Mesothelial cell of epicardium (in vitro differentiated cells): ENCODE measurements at regions not wholly inside any gene's neighbourhood (a gene's known extent, or its start where the extent isn't known, plus 50 kb on each side); places are given as distances from the start of the nearest gene placed in this dataset.

Experiments
- DNase-seq, 2 experiments: peaks; one replicate each; pipeline ENCODE4 v3.0.0; 2021; ENCODE audit warnings: low spot score in 2 of 2; ENCODE audit not compliant: unreplicated experiment in 2 of 2
- H3K27ac Mint-ChIP-seq: 2 replicates; pipeline ENCODE4 v1.8.0; 2021; ENCODE audit warnings: mixed read lengths
- H3K27me3 Mint-ChIP-seq: 2 replicates; pipeline ENCODE4 v1.8.0; 2021; ENCODE audit warnings: low read depth, mixed read lengths
- H3K36me3 Mint-ChIP-seq: 2 replicates; pipeline ENCODE4 v1.8.0; 2021; ENCODE audit warnings: mixed read lengths
- H3K4me1 Mint-ChIP-seq: 2 replicates; pipeline ENCODE4 v1.8.0; 2021; ENCODE audit warnings: mixed read lengths
- H3K4me3 Mint-ChIP-seq: 2 replicates; pipeline ENCODE4 v1.8.0; 2021; ENCODE audit warnings: mild to moderate bottlenecking, moderate library complexity, mixed read lengths
- H3K9me3 Mint-ChIP-seq: 2 replicates; pipeline ENCODE4 v1.8.0; 2021; ENCODE audit warnings: mixed read lengths
- CTCF ChIP-seq: fragments of 200-600 bp; sonication (generic); IDR thresholded peaks from one replicate; pipeline ENCODE4 v1.5.0; 2021; ENCODE audit warnings: antibody characterized with exemption; ENCODE audit not compliant: unreplicated experiment

GRCh38 chr2:53485021-53485728, 282.4 kb upstream of the CHAC2 start:
- no peaks in the 10 kb centered on the region for H3K4me1 Mint-ChIP-seq
- H3K27me3 Mint-ChIP-seq: no peaks in the 10 kb centered on the region
- no peak overlapping the region for H3K4me3 Mint-ChIP-seq
- TF ChIP-seq CTCF: no peak
- H3K27ac Mint-ChIP-seq: no peak overlapping the region
- H3K36me3 Mint-ChIP-seq: peaks cover 3% of the 10 kb centered on the region
- peaks cover 4% of the 10 kb centered on the region for H3K9me3 Mint-ChIP-seq
- DNase-seq: no peak

DNA sequence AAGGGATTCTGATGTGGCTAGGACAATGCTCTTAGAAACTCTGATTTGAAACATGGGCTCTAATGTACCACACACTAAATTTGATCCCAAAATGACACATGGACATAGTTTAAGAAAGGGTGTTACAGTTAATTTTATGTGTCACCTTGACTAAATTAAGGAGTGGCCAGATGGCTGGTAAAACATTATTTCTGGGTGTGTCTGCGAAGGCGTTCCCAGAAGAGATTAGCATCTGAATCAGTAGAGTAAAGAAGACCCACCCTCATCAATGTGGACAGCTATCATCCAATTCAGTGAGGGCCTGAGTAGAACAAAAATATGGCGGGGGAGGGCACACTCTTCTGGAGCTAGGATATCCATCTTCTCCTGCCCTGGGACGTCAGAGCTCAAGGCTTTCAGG, 283.1 kb upstream of the CHAC2 start:
- TF ChIP-seq CTCF: no peak
- Mint-ChIP-seq H3K4me1 (no peaks in the 10 kb centered on the region), H3K27me3 (no peaks in the 10 kb centered on the region), H3K9me3 (peaks cover 4% of the 10 kb centered on the region), H3K4me3 (no peak overlapping the region), H3K27ac (no peak overlapping the region), H3K36me3 (peaks cover 3% of the 10 kb centered on the region)
- DNase-seq: no peak

- Mint-ChIP-seq H3K4me3 (no peak overlapping the region), H3K27me3 (no peaks in the 10 kb centered on the region), H3K9me3 (peaks cover 3% of the 10 kb centered on the region), H3K4me1 (peaks cover 2% of the 10 kb centered on the region), H3K36me3 (peaks cover 2% of the 10 kb centered on the region), H3K27ac (no peak overlapping the region)
- DNase-seq: no peak
- no peak for TF ChIP-seq CTCF
These were observed 290.1 kb upstream of the CHAC2 start for GRCh38 chr2:53477517-53477916.

DNA sequence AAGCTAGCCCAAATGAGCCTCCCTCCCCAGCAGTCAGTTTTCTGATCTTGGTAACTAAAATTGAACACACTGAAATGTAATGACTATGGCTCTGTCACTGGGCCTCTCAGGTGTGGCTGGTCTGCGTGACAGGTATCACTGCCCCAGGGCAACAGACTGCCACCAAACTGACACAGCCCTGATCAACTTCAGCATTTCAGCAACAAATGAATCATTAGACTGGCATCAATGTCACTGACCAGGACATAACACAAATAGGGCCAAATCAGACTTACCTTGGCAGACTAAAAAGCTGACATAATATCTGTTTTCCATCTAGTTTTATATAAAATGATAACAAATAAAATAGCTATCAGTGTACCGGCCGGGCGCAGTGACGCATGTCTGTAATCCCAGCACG, 290.8 kb upstream of the CHAC2 start:
- no peaks in the 10 kb centered on the region for H3K27me3 Mint-ChIP-seq
- no peak overlapping the region for H3K27ac Mint-ChIP-seq
- H3K9me3 Mint-ChIP-seq: no peaks in the 10 kb centered on the region
- no peak overlapping the region for H3K4me3 Mint-ChIP-seq
- H3K4me1 Mint-ChIP-seq: peaks cover 2% of the 10 kb centered on the region
- no peaks in the 10 kb centered on the region for H3K36me3 Mint-ChIP-seq
- TF ChIP-seq CTCF: no peak
- DNase-seq: no peak

DNA sequence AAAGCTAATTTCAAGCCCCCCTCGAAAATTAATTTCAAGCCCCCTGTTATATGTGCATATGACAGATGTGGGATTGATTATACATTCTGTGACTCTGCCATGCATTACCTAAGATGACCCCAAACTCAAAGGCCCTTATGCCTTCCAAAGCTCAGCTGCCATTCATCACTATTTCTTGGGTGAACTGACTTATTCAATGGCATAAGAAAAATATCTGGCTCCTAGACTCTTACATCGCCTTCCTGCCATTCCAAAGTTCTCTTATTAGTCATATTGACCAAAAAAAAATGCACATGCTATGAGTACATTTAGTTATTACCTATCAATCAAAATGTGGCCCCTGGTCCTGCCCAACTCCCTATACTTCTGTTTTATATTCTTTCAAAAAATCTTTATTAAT, 291.8 kb upstream of the CHAC2 start:
- H3K4me3 Mint-ChIP-seq: no peak overlapping the region
- H3K36me3 Mint-ChIP-seq: no peaks in the 10 kb centered on the region
- peaks cover 2% of the 10 kb centered on the region for H3K4me1 Mint-ChIP-seq
- no peaks in the 10 kb centered on the region for H3K9me3 Mint-ChIP-seq
- H3K27ac Mint-ChIP-seq: no peak overlapping the region
- TF ChIP-seq CTCF: no peak
- no peak for DNase-seq
- no peaks in the 10 kb centered on the region for H3K27me3 Mint-ChIP-seq

- Mint-ChIP-seq H3K4me1 (peaks cover 2% of the 10 kb centered on the region), H3K9me3 (no peaks in the 10 kb centered on the region), H3K27me3 (no peaks in the 10 kb centered on the region), H3K36me3 (no peaks in the 10 kb centered on the region), H3K27ac (no peak overlapping the region), H3K4me3 (no peak overlapping the region)
- no peak for DNase-seq
- TF ChIP-seq CTCF: no peak
These were observed 292.3 kb upstream of the CHAC2 start for GRCh38 chr2:53475321-53475720.
